Right cardiac atrium (tissue), 5 donors: ENCODE measurements at regions not wholly inside any gene's neighbourhood (a gene's known extent, or its start where the extent isn't known, plus 50 kb on each side); places are given as distances from the start of the nearest gene placed in this dataset.
"Not testable (repeated sequence)": the region's sequence is repeated elsewhere in the genome, so short reads cannot be mapped to it uniquely, and the experiment has no call there.

Experiments used
- ATAC-seq, 2 donors: fragments of 200-7000 bp; cut with Tn5 transposase; one replicate each; pipeline versions ENCODE4 v1.8.0 to v1.9.1; 2020; ENCODE audit warnings: moderate library complexity in 2 of 2, mild to moderate bottlenecking in 1 of 2
- DNase-seq, 3 donors: peaks; one replicate each; pipeline ENCODE4 v3.0.0-alpha.2; 2020
- H3K27ac ChIP-seq: one replicate; pipeline ENCODE4 v1.5.1; 2013; ENCODE audit warnings: mild to moderate bottlenecking, low read length, control low read depth, moderate library complexity
- H3K27me3 ChIP-seq: one replicate; pipeline ENCODE4 v1.6.1; 2013; ENCODE audit not compliant: control insufficient read depth, insufficient read depth
- H3K4me1 ChIP-seq: one replicate; pipeline ENCODE4 v1.6.1; 2013; ENCODE audit warnings: low read length; ENCODE audit not compliant: control insufficient read depth, insufficient read depth
- H3K4me3 ChIP-seq: one replicate; pipeline ENCODE4 v1.5.1; 2013; ENCODE audit warnings: low read length, control low read depth
- H3K9me3 ChIP-seq: one replicate; pipeline ENCODE4 v1.6.1; 2013; ENCODE audit warnings: low read length; ENCODE audit not compliant: control insufficient read depth
- WGBS: extraction: QIAGEN DNeasy Blood & Tissue Kit; methylation state at CpG from one replicate; pipeline ENCODE4 v1.1.7; 2013; 5-methylcytosine and 5-hydroxymethylcytosine counted together
- intact Hi-C, 4 donors: fragments of 100-400 bp; cut with DNase I; formaldehyde crosslinking; loops; one replicate each; pipeline versions ENCODE4 v1.11.0 to v1.14.0; 2022 to 2023
- donor health status: healthy with polysubstance abuse.
- donor health status: DM: no; HTN: yes; CAD: no.
- donor health status: DM: no; HTN: no; CAD: no.
- donor health status: DM: no; HTN: yes; CAD: no; lungs with severe emphysema.
- donor health status: DM: yes; HTN: yes; CAD: no.

- H3K27ac ChIP-seq: no peak overlapping the region
- no peak for ATAC-seq
- WGBS: 87% methylated on average over 6 of the region's 6 CpGs
Observed at GRCh38 chr11:121866754-121867153, 249.3 kb downstream of the BLID start.

GRCh38 chr11:121864660-121865059 is 251.4 kb downstream of the BLID start:
- H3K27me3 ChIP-seq: no peaks in the 10 kb centered on the region
- intact Hi-C loops: no loop called here
- ATAC-seq (no peak), DNase-seq (peak in 1 of 3 donors; percentile 56)
- H3K27ac ChIP-seq: no peak overlapping the region
- H3K4me3 ChIP-seq: no peak overlapping the region
- peaks cover 2% of the 10 kb centered on the region for H3K4me1 ChIP-seq
- 83% methylated on average over 1 of the region's 1 CpG for WGBS
- no peaks in the 10 kb centered on the region for H3K9me3 ChIP-seq

More at GRCh38 chr11:121866754-121867153, 249.3 kb downstream of the BLID start:
- peaks cover 2% of the 10 kb centered on the region for H3K4me1 ChIP-seq
- intact Hi-C loops: no loop called here
- H3K4me3 ChIP-seq: no peak overlapping the region
- H3K9me3 ChIP-seq: no peaks in the 10 kb centered on the region
- no peak for DNase-seq
- no peaks in the 10 kb centered on the region for H3K27me3 ChIP-seq

- ATAC-seq (no peak), DNase-seq (no peak)
- intact Hi-C loops: no loop called here
- Histone ChIP-seq H3K4me1 (no peaks in the 10 kb centered on the region), H3K9me3 (no peaks in the 10 kb centered on the region), H3K27me3 (no peaks in the 10 kb centered on the region), H3K4me3 (no peak overlapping the region), H3K27ac (no peak overlapping the region)
- 86% methylated on average over 4 of the region's 4 CpGs for WGBS
Observed at GRCh38 chr11:121863126-121863525, 252.9 kb downstream of the BLID start.

GRCh38 chr11:121855138-121855537 is 260.9 kb downstream of the BLID start:
- intact Hi-C loops, ATAC-seq, H3K4me3 ChIP-seq, H3K4me1 ChIP-seq, DNase-seq, H3K27me3 ChIP-seq, H3K9me3 ChIP-seq, H3K27ac ChIP-seq: not testable (repeated sequence)
- WGBS: 85% methylated on average over 11 of the region's 11 CpGs

- WGBS: 75% methylated on average over 1 of the region's 1 CpG
Observed at GRCh38 chr11:121844016-121844415, 272.0 kb downstream of the BLID start.

GRCh38 chr11:121842192-121842585 is 273.8 kb downstream of the BLID start:
- intact Hi-C loops: no loop called here

More at GRCh38 chr11:121844016-121844415, 272.0 kb downstream of the BLID start:
- no peaks in the 10 kb centered on the region for H3K27me3 ChIP-seq
- no peak overlapping the region for H3K27ac ChIP-seq
- ATAC-seq (no peak), DNase-seq (no peak)
- no peaks in the 10 kb centered on the region for H3K9me3 ChIP-seq
- H3K4me3 ChIP-seq: no peak overlapping the region
- H3K4me1 ChIP-seq: no peaks in the 10 kb centered on the region
- intact Hi-C loops: no loop called here

GRCh38 chr11:121841487-121842191 is 274.4 kb downstream of the BLID start:
- DNase-seq (peak in 1 of 3 donors; percentile 28), ATAC-seq (no peak)
- Histone ChIP-seq H3K9me3 (no peaks in the 10 kb centered on the region), H3K27me3 (no peaks in the 10 kb centered on the region), H3K27ac (no peak overlapping the region), H3K4me1 (no peaks in the 10 kb centered on the region), H3K4me3 (no peak overlapping the region)
- 38% methylated on average over 5 of the region's 5 CpGs for WGBS
- intact Hi-C loops: no loop called here

More at GRCh38 chr11:121842192-121842585, 273.8 kb downstream of the BLID start:
- WGBS: 92% methylated on average over 5 of the region's 5 CpGs
- H3K4me3 ChIP-seq: no peak overlapping the region
- no peak for ATAC-seq
- H3K9me3 ChIP-seq: no peaks in the 10 kb centered on the region
- H3K27ac ChIP-seq: no peak overlapping the region
- no peak for DNase-seq
- no peaks in the 10 kb centered on the region for H3K27me3 ChIP-seq
- no peaks in the 10 kb centered on the region for H3K4me1 ChIP-seq

GRCh38 chr11:121839781-121840180 is 276.2 kb downstream of the BLID start:
- WGBS: 95% methylated on average over 1 of the region's 1 CpG
- no peak overlapping the region for H3K27ac ChIP-seq
- intact Hi-C loops: no loop called here
- ATAC-seq (no peak), DNase-seq (no peak)
- H3K9me3 ChIP-seq: no peaks in the 10 kb centered on the region
- H3K4me1 ChIP-seq: no peaks in the 10 kb centered on the region
- H3K27me3 ChIP-seq: no peaks in the 10 kb centered on the region
- H3K4me3 ChIP-seq: no peak overlapping the region

- WGBS: 64% methylated on average over 1 of the region's 1 CpG
- ATAC-seq: no peak
Observed at GRCh38 chr11:121838571-121838970, 277.4 kb downstream of the BLID start.

GRCh38 chr11:121833970-121834369 is 282.0 kb downstream of the BLID start:
- ATAC-seq: no peak
- Histone ChIP-seq H3K27me3 (no peaks in the 10 kb centered on the region), H3K9me3 (no peaks in the 10 kb centered on the region), H3K27ac (no peak overlapping the region), H3K4me1 (no peaks in the 10 kb centered on the region), H3K4me3 (no peak overlapping the region)
- intact Hi-C loops: no loop called here
- DNase-seq: no peak

More at GRCh38 chr11:121838571-121838970, 277.4 kb downstream of the BLID start:
- H3K4me1 ChIP-seq: no peaks in the 10 kb centered on the region
- H3K9me3 ChIP-seq: no peaks in the 10 kb centered on the region
- H3K27me3 ChIP-seq: no peaks in the 10 kb centered on the region
- no peak for DNase-seq
- H3K27ac ChIP-seq: no peak overlapping the region
- intact Hi-C loops: no loop called here
- H3K4me3 ChIP-seq: no peak overlapping the region

- H3K27ac ChIP-seq: peak overlapping the region; percentile 66
- whole genome bisulfite sequencing: 6% methylated on average over 2 of the region's 2 CpGs
- H3K9me3 ChIP-seq: no peaks in the 10 kb centered on the region
- intact Hi-C loops: no loop called here
- ATAC-seq (peak; percentile 97 to 99), DNase-seq (peak in 2 of 3 donors; percentile 50 to 53)
- no peaks in the 10 kb centered on the region for H3K27me3 ChIP-seq
- H3K4me1 ChIP-seq: no peaks in the 10 kb centered on the region
- H3K4me3 ChIP-seq: no peak overlapping the region
Observed at GRCh38 chr11:121829159-121829643, 286.8 kb downstream of the BLID start.
